ENCODE measurements at regions not wholly inside any gene's neighbourhood (a gene's known extent, or its start where the extent isn't known, plus 50 kb on each side); places are given as distances from the start of the nearest gene placed in this dataset.

DNA sequence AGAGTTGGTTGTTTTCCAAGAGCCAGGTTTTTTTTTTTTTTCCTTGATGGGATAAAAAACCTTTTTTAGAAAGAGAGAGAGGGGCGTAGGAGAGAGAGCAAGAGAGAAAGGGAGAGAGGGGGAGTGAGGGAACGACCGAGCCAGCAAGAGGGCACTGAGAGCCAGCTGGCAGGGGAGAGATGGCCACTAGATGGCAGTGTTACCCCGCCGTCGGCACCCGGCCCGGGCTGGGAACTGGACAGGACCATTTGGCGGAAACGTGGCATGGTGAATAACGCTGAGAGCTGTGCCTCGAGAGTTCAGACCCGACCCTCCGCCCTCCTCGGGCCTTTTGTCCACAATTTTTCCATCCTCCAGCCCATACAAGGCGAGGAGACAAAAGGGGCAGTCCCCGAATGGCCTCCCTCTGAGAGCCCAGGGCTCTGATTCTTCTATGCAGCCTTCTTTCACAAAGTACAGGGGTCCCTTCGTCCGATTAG is 286.7 kb upstream of the VRK2 start (continued):
- TF ChIP-seq ZNF207 (IDR thresholded peaks at IDR 0.05; ENCODE audit: borderline replicate concordance) (no peak), PITX1 (CRISPR knock-in tag; IDR thresholded peaks at IDR 0.05) (peak; percentile 27; the same call in 1 of the 2 replicates), MLLT10 (CRISPR knock-in tag; IDR thresholded peaks at IDR 0.05) (no peak), JUN (CRISPR knock-in tag; IDR thresholded peaks at IDR 0.05) (no peak), ZNF773 (CRISPR knock-in tag; IDR thresholded peaks at IDR 0.05; ENCODE audit: borderline replicate concordance) (no peak), SAP130 (CRISPR knock-in tag; IDR thresholded peaks at IDR 0.05; ENCODE audit: low read depth) (no peak), GATA4 (IDR thresholded peaks at IDR 0.05; ENCODE audit: borderline replicate concordance, low read depth) (no peak), ZMYM2 (CRISPR knock-in tag; IDR thresholded peaks at IDR 0.05) (no peak), THAP11 (CRISPR knock-in tag; IDR thresholded peaks at IDR 0.05) (no peak), RBM22 (optimal IDR thresholded peaks at IDR 0.05; ENCODE audit: low read length) (no peak), CCAR2 (optimal IDR thresholded peaks at IDR 0.05; ENCODE audit: low read depth, low read length) (no peak), ZBTB21 (CRISPR knock-in tag; IDR thresholded peaks at IDR 0.05) (no peak), ZNF496 (CRISPR knock-in tag; IDR thresholded peaks at IDR 0.05; ENCODE audit: insufficient replicate concordance) (no peak), SNRNP70 (IDR thresholded peaks at IDR 0.05; ENCODE audit: low read depth, low read length) (no peak), FOXP4 (CRISPR knock-in tag; IDR thresholded peaks at IDR 0.05) (no peak), ZNF577 (CRISPR knock-in tag; IDR thresholded peaks at IDR 0.05; ENCODE audit: borderline replicate concordance, low read depth) (no peak), JUND (CRISPR knock-in tag; IDR thresholded peaks at IDR 0.05) (no peak), KDM5A (IDR thresholded peaks at IDR 0.05; ENCODE audit: borderline replicate concordance, low read length) (no peak), ZFY (CRISPR knock-in tag; IDR thresholded peaks at IDR 0.05) (no peak), RFX3 (CRISPR knock-in tag; IDR thresholded peaks at IDR 0.05) (no peak), SALL1 (CRISPR knock-in tag; IDR thresholded peaks at IDR 0.05) (peak; percentile 56; the same call in 1 of the 2 replicates), ZNF557 (CRISPR knock-in tag; IDR thresholded peaks at IDR 0.05) (no peak), FOXM1 (CRISPR knock-in tag; IDR thresholded peaks at IDR 0.05) (no peak), SOX6 (IDR thresholded peaks at IDR 0.05) (no peak), SOX6 (CRISPR knock-in tag; IDR thresholded peaks at IDR 0.05) (0 out of 2 replicates have a peak, but pooled peaks have one; percentile 16)
- TF ChIP-seq, protein P1, sequence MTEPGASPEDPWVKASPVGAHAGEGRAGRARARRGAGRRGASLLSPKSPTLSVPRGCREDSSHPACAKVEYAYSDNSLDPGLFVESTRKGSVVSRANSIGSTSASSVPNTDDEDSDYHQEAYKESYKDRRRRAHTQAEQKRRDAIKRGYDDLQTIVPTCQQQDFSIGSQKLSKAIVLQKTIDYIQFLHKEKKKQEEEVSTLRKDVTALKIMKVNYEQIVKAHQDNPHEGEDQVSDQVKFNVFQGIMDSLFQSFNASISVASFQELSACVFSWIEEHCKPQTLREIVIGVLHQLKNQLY (CRISPR knock-in tag; IDR thresholded peaks at IDR 0.05), result no peak
